ENCODE measurements at regions not wholly inside any gene's neighbourhood (a gene's known extent, or its start where the extent isn't known, plus 50 kb on each side); places are given as distances from the start of the nearest gene placed in this dataset.

GRCh38 chrX:69430785-69431184 is 73.3 kb upstream of the NALF2 start:
- TF ChIP-seq POLR2AphosphoS5 (IDR thresholded peaks at IDR 0.05) (no peak), CTCF (IDR thresholded peaks at IDR 0.05) (no peak)
